H1 (cell line): ENCODE measurements at regions not wholly inside any gene's neighbourhood (a gene's known extent, or its start where the extent isn't known, plus 50 kb on each side); places are given as distances from the start of the nearest gene placed in this dataset.

ENCODE experiments used
- CTCF ChIA-PET: fragments of 300-600 bp; sonication (Branson Sonifier 250); formaldehyde crosslinking; loops from one replicate; lab custom pipeline; 2021; ENCODE audit not compliant: partially characterized antibody; lab: Charles Lee
- POLR2A ChIA-PET: fragments of 300-600 bp; sonication (Branson Sonifier 250); formaldehyde crosslinking; loops from one replicate; lab custom pipeline; 2021; ENCODE audit warnings: inconsistent platforms; ENCODE audit not compliant: partially characterized antibody; lab: Charles Lee
- DNase-seq, 2 experiments: peaks; one replicate each; pipeline versions ENCODE4 v3.0.0 to v3.0.0-alpha.2; 2010 to 2022; ENCODE audit warnings: low spot score in 2 of 2, low read depth in 1 of 2, mixed read lengths in 1 of 2
- FAIRE-seq: peaks from 2 replicates; lab custom pipeline; 2011; peaks lifted over from hg19 to GRCh38; lab: Jason Lieb, UNC
- H2AFZ ChIP-seq: 2 replicates; pipeline ENCODE4 v1.8.1; 2012; ENCODE audit warnings: low read length, inconsistent platforms
- H2AK5ac ChIP-seq: 2 replicates; pipeline ENCODE4 v1.6.1; 2013; ENCODE audit warnings: low read depth, low read length
- H2BK120ac ChIP-seq: replicated peaks from 2 replicates; pipeline ENCODE3; 2013; ENCODE audit warnings: low read depth, low read length, inconsistent platforms
- H2BK12ac ChIP-seq: 2 replicates; pipeline ENCODE4 v1.6.1; 2013; ENCODE audit warnings: low read depth, low read length
- H2BK15ac ChIP-seq: 2 replicates; pipeline ENCODE4 v1.6.1; 2013; ENCODE audit warnings: low read length
- H2BK20ac ChIP-seq: 2 replicates; pipeline ENCODE4 v1.6.1; 2013; ENCODE audit warnings: low read length
- H2BK5ac ChIP-seq: 2 replicates; pipeline ENCODE4 v1.6.1; 2013; ENCODE audit warnings: low read depth, low read length
- H3K14ac ChIP-seq: 2 replicates; pipeline ENCODE4 v1.6.1; 2013; ENCODE audit warnings: inconsistent platforms; ENCODE audit not compliant: insufficient read length
- H3K18ac ChIP-seq: 2 replicates; pipeline ENCODE4 v1.6.1; 2013; ENCODE audit warnings: low read length; ENCODE audit errors: extremely low read depth
- H3K23ac ChIP-seq: 2 replicates; pipeline ENCODE4 v1.6.1; 2013; ENCODE audit warnings: inconsistent platforms; ENCODE audit not compliant: insufficient read length
- H3K23me2 ChIP-seq: 2 replicates; pipeline ENCODE4 v1.6.1; 2013; ENCODE audit warnings: low read depth, low read length
- H3K27ac ChIP-seq: 2 replicates; pipeline ENCODE4 v1.6.1; 2011; ENCODE audit warnings: low read depth, low read length, inconsistent platforms
- H3K27me3 ChIP-seq, 4 experiments: replicated peaks in 1 of 4; 1 replicate in 1 of 4; 2 replicates in 3 of 4; pipeline versions ENCODE4 v1.6.1 to v1.8.1; 2011 to 2013; ENCODE audit warnings: low read length in 3 of 4, mild to moderate bottlenecking in 3 of 4, inconsistent platforms in 2 of 4, mixed read lengths in 2 of 4, moderate library complexity in 1 of 4; ENCODE audit not compliant: control insufficient read depth in 3 of 4, insufficient read depth in 3 of 4; ENCODE audit errors: extremely low read depth in 1 of 4
- H3K36me3 ChIP-seq, 4 experiments: 2 replicates each; pipeline versions ENCODE4 v1.6.1 to v1.8.1; 2011 to 2013; ENCODE audit warnings: mild to moderate bottlenecking in 4 of 4, low read length in 3 of 4, moderate library complexity in 2 of 4, control low read depth in 1 of 4, inconsistent platforms in 1 of 4; ENCODE audit not compliant: insufficient read depth in 4 of 4, control insufficient read depth in 2 of 4
- H3K4ac ChIP-seq: replicated peaks from 2 replicates; pipeline ENCODE3; 2013; ENCODE audit warnings: low read length, low read depth, mixed read lengths, inconsistent platforms; ENCODE audit not compliant: insufficient read length
- H3K4me1 ChIP-seq, 4 experiments: replicated peaks in 1 of 4; 1 replicate in 1 of 4; 2 replicates in 3 of 4; pipeline versions ENCODE4 v1.6.1 to v1.8.1; 2011 to 2013; ENCODE audit warnings: low read length in 3 of 4, inconsistent platforms in 2 of 4, mixed read lengths in 1 of 4; ENCODE audit not compliant: insufficient read depth in 4 of 4, control insufficient read depth in 3 of 4
- H3K4me2 ChIP-seq, 2 experiments: 2 replicates each; pipeline versions ENCODE4 v1.6.1 to v1.8.1; 2011 to 2013; ENCODE audit warnings: low read depth in 2 of 2, low read length in 2 of 2, control low read depth in 1 of 2, inconsistent platforms in 1 of 2, mild to moderate bottlenecking in 1 of 2; ENCODE audit not compliant: insufficient read depth in 1 of 2
- H3K4me3 ChIP-seq, 4 experiments: fragments of 200-600, 300-600 bp in 1 of 4; sonication (generic), shearing (Covaris generic), sonication (Bioruptor Twin) in 1 of 4; 2 replicates each; pipeline versions ENCODE4 v1.5.1 to v1.8.1; 2011 to 2016; ENCODE audit warnings: low read length in 4 of 4, low read depth in 3 of 4, control low read depth in 2 of 4, inconsistent platforms in 2 of 4, mild to moderate bottlenecking in 2 of 4, mixed read lengths in 1 of 4, moderate library complexity in 1 of 4; ENCODE audit not compliant: insufficient read depth in 2 of 4; ENCODE audit errors: extremely low read depth in 1 of 4
- H3K56ac ChIP-seq: replicated peaks from 2 replicates; pipeline ENCODE3; 2013; ENCODE audit warnings: low read depth, mild to moderate bottlenecking, mixed read lengths, low read length, inconsistent platforms; ENCODE audit not compliant: insufficient read length
- H3K79me1 ChIP-seq: 2 replicates; pipeline ENCODE4 v1.6.1; 2013; ENCODE audit warnings: low read depth, low read length, control low read depth
- H3K79me2 ChIP-seq, 2 experiments: 2 replicates each; pipeline versions ENCODE4 v1.6.1 to v1.8.1; 2012 to 2013; ENCODE audit warnings: low read length in 2 of 2, mild to moderate bottlenecking in 2 of 2, inconsistent platforms in 1 of 2; ENCODE audit not compliant: insufficient read depth in 2 of 2, control insufficient read depth in 1 of 2
- H3K9ac ChIP-seq, 4 experiments: replicated peaks in 1 of 4; 1 replicate in 1 of 4; 2 replicates in 3 of 4; pipeline versions ENCODE4 v1.6.1 to v1.8.1; 2011 to 2013; ENCODE audit warnings: low read depth in 3 of 4, low read length in 3 of 4, control low read depth in 2 of 4, mild to moderate bottlenecking in 2 of 4, moderate library complexity in 2 of 4, inconsistent platforms in 1 of 4; ENCODE audit errors: extremely low read depth in 1 of 4
- H3K9me3 ChIP-seq, 2 experiments: 2 replicates each; pipeline versions ENCODE4 v1.6.1 to v1.8.1; 2012 to 2013; ENCODE audit warnings: mild to moderate bottlenecking in 2 of 2, moderate library complexity in 2 of 2, control low read depth in 1 of 2, inconsistent platforms in 1 of 2, low read depth in 1 of 2, low read length in 1 of 2, mixed read lengths in 1 of 2; ENCODE audit not compliant: insufficient read depth in 2 of 2
- H4K20me1 ChIP-seq, 2 experiments: replicated peaks in 1 of 2; 2 replicates each; pipeline versions ENCODE3 to v1.8.1; 2011 to 2013; ENCODE audit warnings: inconsistent platforms in 2 of 2, low read length in 2 of 2, mild to moderate bottlenecking in 1 of 2; ENCODE audit not compliant: insufficient read depth in 2 of 2, control insufficient read depth in 1 of 2
- H4K5ac ChIP-seq: 2 replicates; pipeline ENCODE4 v1.6.1; 2013; ENCODE audit warnings: low read length, low read depth, mixed read lengths, inconsistent platforms; ENCODE audit not compliant: insufficient read length
- H4K8ac ChIP-seq: 2 replicates; pipeline ENCODE4 v1.8.0; 2013; ENCODE audit warnings: mild to moderate bottlenecking, moderate library complexity, low read length, inconsistent platforms; ENCODE audit not compliant: insufficient read depth; ENCODE audit errors: extremely low read depth
- H4K91ac ChIP-seq: replicated peaks from 2 replicates; pipeline ENCODE3; 2013; ENCODE audit warnings: low read length, mixed read lengths, inconsistent platforms; ENCODE audit not compliant: insufficient read length
- GTF2F1 ChIP-seq: IDR thresholded peaks from 2 replicates; pipeline ENCODE4 v1.6.1; 2012; ENCODE audit warnings: low read depth, low read length, improper control_type of control experiment, borderline replicate concordance
- POLR2AphosphoS5 ChIP-seq: IDR thresholded peaks from 2 replicates; pipeline ENCODE4 v1.6.1; 2011; ENCODE audit warnings: low read depth, low read length
- USF2 ChIP-seq: IDR thresholded peaks from 2 replicates; pipeline ENCODE4 v1.6.1; 2011; ENCODE audit warnings: low read length, improper control_type of control experiment
- WGBS, 2 experiments: shearing (Covaris generic) in 1 of 2; methylation state at CpG; one replicate each; pipeline versions ENCODE4 v1.1.6 to v1.1.7; 2013 to 2015; ENCODE audit warnings: low lambda C conversion rate in 2 of 2, mixed read lengths in 2 of 2, inconsistent platforms in 1 of 2, low coverage in 1 of 2, missing lambda C conversion rate in 1 of 2; ENCODE audit not compliant: insufficient replicate concordance in 2 of 2, insufficient coverage in 1 of 2, insufficient read length in 1 of 2; ENCODE audit errors: extremely low coverage in 1 of 2, missing lambda C conversion rate in 1 of 2; 5-methylcytosine and 5-hydroxymethylcytosine counted together

GRCh38 chr4:125390126-125390525, 75.4 kb downstream of the FAT4 start:
- no peak for FAIRE-seq
- WGBS, 2 experiments, result 91% methylated on average over 4 of the region's 4 CpGs; no CpG with 5 or more reads in 1 of the 2 experiments

More at GRCh38 chr4:125390126-125390525, 75.4 kb downstream of the FAT4 start:
- Histone ChIP-seq H3K79me1 (no peaks in the 10 kb centered on the region), H4K91ac (no peak overlapping the region), H4K20me1 (no peaks in the 10 kb centered on the region), H3K56ac (no peak overlapping the region), H3K4me3 (no peak overlapping the region), H4K5ac (peak overlapping the region; percentile 26), H3K23me2 (no peaks in the 10 kb centered on the region), H3K27ac (no peak overlapping the region), H2BK15ac (no peak overlapping the region), H2BK20ac (no peak overlapping the region), H2AK5ac (no peak overlapping the region), H3K23ac (no peak overlapping the region), H3K4ac (no peak overlapping the region), H2BK12ac (no peak overlapping the region), H3K14ac (no peak overlapping the region), H3K18ac (no peak overlapping the region), H3K79me2 (no peaks in the 10 kb centered on the region), H3K4me2 (no peak overlapping the region), H2BK5ac (no peak overlapping the region), H3K36me3 (no peaks in the 10 kb centered on the region), H2AFZ (no peak overlapping the region), H4K8ac (no peak overlapping the region), H3K9me3 (no peaks in the 10 kb centered on the region), H2BK120ac (no peak overlapping the region), H3K27me3 (no peaks in the 10 kb centered on the region), H3K4me1 (no peaks in the 10 kb centered on the region), H3K9ac (no peak overlapping the region)
- ChIA-PET CTCF (interaction anchor here (0.6 to 1.1 kb wide), 3 partner anchors 9 to 1178 kb away, joined by 3 to 4 read pairs (median 3); no protein-coding TSS in a partner anchor), POLR2A (no interaction called here)
- no peak for DNase-seq
- TF ChIP-seq POLR2AphosphoS5, result no peak
- no peak for TF ChIP-seq USF2
- no peak for TF ChIP-seq GTF2F1
